Stimulated activated CD8-positive, alpha-beta memory T cell treated with anti-CD3 and anti-CD28 coated beads, Interleukin-4, amount 100 ng/mL, for 48 hours (primary cell): ENCODE measurements at regions not wholly inside any gene's neighbourhood (a gene's known extent, or its start where the extent isn't known, plus 50 kb on each side); places are given as distances from the start of the nearest gene placed in this dataset.

ENCODE experiments used
- DNase-seq: peaks from one replicate; pipeline ENCODE4 v3.0.0-alpha.2; 2020

DNA sequence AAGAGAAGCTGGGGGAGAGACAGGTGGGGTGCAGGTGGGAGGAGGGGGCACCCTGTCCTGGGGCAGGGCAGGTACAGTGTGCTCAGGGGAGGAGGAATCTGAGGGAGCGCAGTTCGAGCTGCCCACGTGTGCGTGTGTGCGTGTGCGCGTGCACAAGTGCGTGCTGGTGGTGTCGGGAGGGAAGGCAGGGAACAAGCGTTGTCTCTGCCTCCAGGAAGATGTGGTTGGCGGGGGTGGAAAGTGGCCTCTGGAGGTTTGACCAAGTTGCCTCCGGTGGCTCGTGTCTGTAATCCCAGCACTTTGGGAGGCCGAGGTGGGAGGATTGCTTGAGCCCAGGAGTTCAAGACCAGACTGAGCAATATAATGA is 49.9 kb upstream of the THY1 start:
- DNase-seq = peak; percentile 6
